ENCODE measurements at regions not wholly inside any gene's neighbourhood (a gene's known extent, or its start where the extent isn't known, plus 50 kb on each side); places are given as distances from the start of the nearest gene placed in this dataset.

GRCh38 chr5:136703706-136704105 is 338.4 kb upstream of the TRPC7 start:
- no peak overlapping the region for H3K27ac ChIP-seq
- no peaks in the 10 kb centered on the region for H3K9me3 ChIP-seq
- H3K4me3 ChIP-seq = no peak overlapping the region
- TF ChIP-seq CTCF (IDR thresholded peaks at IDR 0.05) = no peak
- DNase-seq (ENCODE audit: low spot score in 2 of 2) = no peak
- H3K4me1 ChIP-seq = no peaks in the 10 kb centered on the region
- no peaks in the 10 kb centered on the region for H3K27me3 ChIP-seq
- no peaks in the 10 kb centered on the region for H3K36me3 ChIP-seq
- intact Hi-C loops (cut with DNase I) = no loop called here

GRCh38 chr5:136703036-136703435 is 337.7 kb upstream of the TRPC7 start:
- no peaks in the 10 kb centered on the region for H3K36me3 ChIP-seq
- no peak overlapping the region for H3K27ac ChIP-seq
- no peak for TF ChIP-seq CTCF (IDR thresholded peaks at IDR 0.05)
- no peaks in the 10 kb centered on the region for H3K9me3 ChIP-seq
- no peaks in the 10 kb centered on the region for H3K27me3 ChIP-seq
- no peaks in the 10 kb centered on the region for H3K4me1 ChIP-seq
- intact Hi-C loops (cut with DNase I) = no loop called here
- DNase-seq (ENCODE audit: low spot score in 2 of 2) = no peak
- no peak overlapping the region for H3K4me3 ChIP-seq

- TF ChIP-seq CTCF (IDR thresholded peaks at IDR 0.05) = no peak
- H3K36me3 ChIP-seq = no peaks in the 10 kb centered on the region
- no peak overlapping the region for H3K27ac ChIP-seq
- no peak overlapping the region for H3K4me3 ChIP-seq
- no peaks in the 10 kb centered on the region for H3K27me3 ChIP-seq
- DNase-seq (ENCODE audit: low spot score in 2 of 2) = no peak
- H3K4me1 ChIP-seq = no peaks in the 10 kb centered on the region
- H3K9me3 ChIP-seq = no peaks in the 10 kb centered on the region
- intact Hi-C loops (cut with DNase I) = no loop called here
Observed at GRCh38 chr5:136701191-136701590, 335.8 kb upstream of the TRPC7 start.

GRCh38 chr5:136699651-136700050 is 334.3 kb upstream of the TRPC7 start:
- intact Hi-C loops (cut with DNase I) = no loop called here
- Histone ChIP-seq H3K4me1 (no peaks in the 10 kb centered on the region), H3K4me3 (no peak overlapping the region), H3K27ac (no peak overlapping the region), H3K9me3 (no peaks in the 10 kb centered on the region), H3K27me3 (no peaks in the 10 kb centered on the region), H3K36me3 (no peaks in the 10 kb centered on the region)
- TF ChIP-seq CTCF (IDR thresholded peaks at IDR 0.05) = no peak
- DNase-seq (ENCODE audit: low spot score in 2 of 2) = no peak

GRCh38 chr5:136698970-136699369 is 333.6 kb upstream of the TRPC7 start:
- Histone ChIP-seq H3K27ac (no peak overlapping the region), H3K9me3 (no peaks in the 10 kb centered on the region), H3K36me3 (no peaks in the 10 kb centered on the region), H3K27me3 (no peaks in the 10 kb centered on the region), H3K4me1 (no peaks in the 10 kb centered on the region), H3K4me3 (no peak overlapping the region)
- DNase-seq (ENCODE audit: low spot score in 2 of 2) = no peak
- intact Hi-C loops (cut with DNase I) = no loop called here
- no peak for TF ChIP-seq CTCF (IDR thresholded peaks at IDR 0.05)

- H3K27ac ChIP-seq = no peak overlapping the region
- DNase-seq (ENCODE audit: low spot score in 2 of 2) = no peak
- no peaks in the 10 kb centered on the region for H3K4me1 ChIP-seq
- H3K4me3 ChIP-seq = no peak overlapping the region
- no peak for TF ChIP-seq CTCF (IDR thresholded peaks at IDR 0.05)
- no peaks in the 10 kb centered on the region for H3K36me3 ChIP-seq
- peaks cover 0 to under 1% of the 10 kb centered on the region in 2 donors for H3K9me3 ChIP-seq
- no peaks in the 10 kb centered on the region for H3K27me3 ChIP-seq
- intact Hi-C loops (cut with DNase I) = no loop called here
Observed at GRCh38 chr5:136694258-136694657, 328.9 kb upstream of the TRPC7 start.

All from ascending aorta (tissue), 2 donors.